ENCODE measurements at regions not wholly inside any gene's neighbourhood (a gene's known extent, or its start where the extent isn't known, plus 50 kb on each side); places are given as distances from the start of the nearest gene placed in this dataset.
"Not testable (repeated sequence)": the region's sequence is repeated elsewhere in the genome, so short reads cannot be mapped to it uniquely, and the experiment has no call there.

- TF ChIP-seq CTCF (IDR thresholded peaks at IDR 0.05; ENCODE audit: unreplicated experiment): no peak
- H3K4me1 Mint-ChIP-seq: no peaks in the 10 kb centered on the region
- H3K27me3 Mint-ChIP-seq (ENCODE audit: low read depth): peaks cover 44% of the 10 kb centered on the region
- H3K9me3 Mint-ChIP-seq: peaks cover 8% of the 10 kb centered on the region
- no peak overlapping the region for H3K27ac Mint-ChIP-seq
- no peak overlapping the region for H3K4me3 Mint-ChIP-seq
- peaks cover 1% of the 10 kb centered on the region for H3K36me3 Mint-ChIP-seq
- DNase-seq (ENCODE audit: low spot score in 2 of 2, unreplicated experiment in 2 of 2): no peak
These were observed 447.5 kb downstream of the BUD13 start for GRCh38 chr11:116325247-116325646.

GRCh38 chr11:116324077-116324476 is 448.7 kb downstream of the BUD13 start:
- H3K27me3 Mint-ChIP-seq (ENCODE audit: low read depth): peaks cover 39% of the 10 kb centered on the region
- H3K27ac Mint-ChIP-seq: not testable (repeated sequence)

GRCh38 chr11:116317212-116317611 is 455.6 kb downstream of the BUD13 start:
- Mint-ChIP-seq H3K36me3 (peaks cover 1% of the 10 kb centered on the region), H3K9me3 (peaks cover 15% of the 10 kb centered on the region), H3K27me3 (ENCODE audit: low read depth) (peaks cover 25% of the 10 kb centered on the region), H3K27ac (no peak overlapping the region), H3K4me1 (peaks cover 6% of the 10 kb centered on the region), H3K4me3 (no peak overlapping the region)
- no peak for DNase-seq (ENCODE audit: low spot score in 2 of 2, unreplicated experiment in 2 of 2)
- no peak for TF ChIP-seq CTCF (IDR thresholded peaks at IDR 0.05; ENCODE audit: unreplicated experiment)

More at GRCh38 chr11:116324077-116324476, 448.7 kb downstream of the BUD13 start:
- not testable (repeated sequence) for H3K4me3 Mint-ChIP-seq; H3K36me3 Mint-ChIP-seq; H3K4me1 Mint-ChIP-seq; DNase-seq (ENCODE audit: low spot score in 2 of 2, unreplicated experiment in 2 of 2)
- peaks cover 12% of the 10 kb centered on the region for H3K9me3 Mint-ChIP-seq

GRCh38 chr11:116314006-116314405 is 458.8 kb downstream of the BUD13 start:
- H3K4me1 Mint-ChIP-seq: peaks cover 17% of the 10 kb centered on the region
- peaks cover 35% of the 10 kb centered on the region for H3K27me3 Mint-ChIP-seq (ENCODE audit: low read depth)
- H3K4me3 Mint-ChIP-seq: no peak overlapping the region
- H3K9me3 Mint-ChIP-seq: peaks cover 3% of the 10 kb centered on the region
- TF ChIP-seq CTCF (IDR thresholded peaks at IDR 0.05; ENCODE audit: unreplicated experiment): no peak
- H3K36me3 Mint-ChIP-seq: no peaks in the 10 kb centered on the region
- no peak overlapping the region for H3K27ac Mint-ChIP-seq
- no peak for DNase-seq (ENCODE audit: low spot score in 2 of 2, unreplicated experiment in 2 of 2)

- no peaks in the 10 kb centered on the region for H3K9me3 Mint-ChIP-seq
- no peak for TF ChIP-seq CTCF (IDR thresholded peaks at IDR 0.05; ENCODE audit: unreplicated experiment)
- H3K27ac Mint-ChIP-seq: no peak overlapping the region
- no peak overlapping the region for H3K4me3 Mint-ChIP-seq
- no peak for DNase-seq (ENCODE audit: low spot score in 2 of 2, unreplicated experiment in 2 of 2)
- peaks cover 17% of the 10 kb centered on the region for H3K4me1 Mint-ChIP-seq
- no peaks in the 10 kb centered on the region for H3K36me3 Mint-ChIP-seq
- peaks cover 34% of the 10 kb centered on the region for H3K27me3 Mint-ChIP-seq (ENCODE audit: low read depth)
These were observed 460.0 kb downstream of the BUD13 start for GRCh38 chr11:116312570-116313391.

GRCh38 chr11:116311206-116311605 is 461.6 kb downstream of the BUD13 start:
- H3K4me1 Mint-ChIP-seq: peaks cover 17% of the 10 kb centered on the region
- H3K36me3 Mint-ChIP-seq: no peaks in the 10 kb centered on the region
- H3K9me3 Mint-ChIP-seq: no peaks in the 10 kb centered on the region
- H3K27ac Mint-ChIP-seq: no peak overlapping the region
- no peak overlapping the region for H3K4me3 Mint-ChIP-seq
- H3K27me3 Mint-ChIP-seq (ENCODE audit: low read depth): peaks cover 40% of the 10 kb centered on the region
- no peak for TF ChIP-seq CTCF (IDR thresholded peaks at IDR 0.05; ENCODE audit: unreplicated experiment)
- DNase-seq (ENCODE audit: low spot score in 2 of 2, unreplicated experiment in 2 of 2): no peak

Data from mesothelial cell of epicardium (in vitro differentiated cells).